ENCODE measurements at regions not wholly inside any gene's neighbourhood (a gene's known extent, or its start where the extent isn't known, plus 50 kb on each side); places are given as distances from the start of the nearest gene placed in this dataset.

DNA sequence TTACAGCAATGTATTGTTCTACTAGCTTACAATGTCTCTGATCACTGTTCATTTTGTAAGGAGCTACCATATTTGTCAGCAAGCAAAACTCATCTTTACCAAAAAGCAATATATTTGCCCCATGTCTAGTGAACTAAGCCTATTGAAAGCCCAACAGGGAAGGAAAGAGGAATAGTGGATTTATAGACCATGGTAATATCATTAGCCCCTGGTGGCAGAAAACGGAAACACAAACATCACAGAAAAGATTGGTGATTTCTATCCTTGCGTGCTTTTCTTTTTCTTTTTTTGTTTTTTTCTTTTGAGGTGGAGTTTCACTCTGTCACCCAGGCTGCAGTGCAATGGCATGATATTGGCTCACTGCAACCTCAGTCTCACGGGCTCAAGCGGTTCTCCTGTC lies 1562.4 kb upstream of the TMEM132C start:
- DNase-seq (ENCODE audit: low spot score) = no peak

DNA sequence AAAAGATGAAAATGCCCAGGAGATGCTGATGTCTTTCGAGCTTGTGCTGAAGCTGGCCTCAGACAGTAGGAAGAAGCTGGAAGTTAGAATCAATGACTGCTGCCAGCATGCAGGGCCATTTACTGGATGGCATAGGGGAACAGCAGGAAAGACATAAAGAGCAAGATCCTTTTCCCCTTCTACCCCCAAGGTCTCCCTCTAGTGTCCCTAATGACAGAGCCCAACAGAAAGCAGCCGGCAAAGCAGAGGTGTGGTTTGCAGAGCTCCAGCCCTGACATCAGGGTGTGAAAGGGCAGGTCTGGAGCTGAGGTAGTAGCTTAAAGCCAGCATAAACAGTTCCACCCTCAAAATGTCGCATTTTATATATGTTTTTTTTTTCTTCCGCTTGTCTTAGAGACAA lies 1560.7 kb upstream of the TMEM132C start:
- no peak for DNase-seq (ENCODE audit: low spot score)

DNA sequence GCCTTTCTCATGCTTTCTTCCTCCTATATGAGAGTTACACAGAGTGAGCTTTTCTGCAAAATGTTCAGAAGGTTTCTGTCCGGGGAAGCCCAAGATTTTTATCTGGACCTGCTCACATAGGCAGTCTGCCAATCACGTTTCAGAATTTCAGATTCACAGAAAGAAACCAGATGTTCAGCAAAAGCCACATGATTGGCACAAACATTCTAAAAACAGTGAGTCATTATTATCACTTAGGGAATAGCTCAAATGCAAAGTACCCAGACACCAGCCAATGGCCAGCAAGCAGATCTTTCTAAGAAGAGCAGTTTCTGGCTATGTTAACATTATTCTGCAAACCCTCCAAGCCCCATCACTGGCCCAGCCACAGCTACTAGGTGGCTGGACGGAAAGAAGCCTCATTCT lies 1558.5 kb upstream of the TMEM132C start:
- no peak for DNase-seq (ENCODE audit: low spot score)

DNA sequence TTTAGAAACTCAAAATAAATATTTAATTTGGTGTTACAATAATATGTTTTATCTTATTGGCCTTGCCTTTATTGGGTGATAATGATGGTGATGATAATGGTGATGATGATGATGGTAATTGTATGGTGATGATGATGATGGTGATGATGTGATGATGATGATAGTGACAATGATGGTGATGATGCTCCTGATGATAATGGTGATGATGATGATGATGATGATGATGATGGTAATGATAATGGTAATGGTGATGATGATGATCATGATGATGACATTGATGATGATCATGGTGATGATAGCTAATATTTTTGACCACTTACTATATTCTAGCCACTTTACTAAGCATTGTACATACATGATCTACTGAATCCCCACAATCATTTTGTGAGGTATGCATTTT lies 1548.6 kb upstream of the TMEM132C start:
- no peak for DNase-seq (ENCODE audit: low spot score)

DNA sequence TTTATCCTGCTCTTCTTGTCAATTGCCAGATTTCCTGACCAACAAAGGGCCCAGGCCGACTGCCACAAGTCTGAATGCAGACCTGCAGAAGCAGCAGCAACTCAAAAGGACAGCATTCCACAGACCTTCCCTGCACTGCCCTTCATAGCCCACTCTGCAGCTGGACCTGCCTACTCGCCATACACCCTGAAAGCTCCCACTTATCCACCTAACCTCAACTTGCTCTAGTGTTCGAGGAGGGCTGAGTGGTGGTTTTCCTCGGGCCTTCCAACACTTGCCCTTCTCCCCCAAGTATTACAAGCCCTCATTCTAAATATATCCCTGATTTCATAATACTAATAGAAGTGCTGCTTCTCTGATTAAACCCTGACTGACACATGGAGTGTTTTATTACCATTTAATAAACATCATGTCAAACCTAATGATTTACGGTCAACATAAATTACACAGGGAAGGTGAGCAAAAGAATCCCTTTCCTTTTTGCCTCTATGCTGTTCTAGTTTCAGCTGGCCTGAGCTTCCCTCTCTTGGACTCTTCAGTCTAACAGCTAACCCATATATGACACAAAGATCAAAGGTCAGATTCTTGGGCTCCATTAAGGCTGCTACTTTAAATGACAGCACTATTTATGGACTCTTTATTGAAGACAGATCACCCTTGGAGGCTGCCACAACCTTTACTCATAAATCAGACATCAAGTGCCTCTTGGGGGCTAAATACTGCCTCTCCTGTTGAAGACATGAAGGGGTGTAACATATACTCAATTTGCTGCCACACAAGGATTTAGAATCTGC lies 1546.9 kb upstream of the TMEM132C start:
- no peak for DNase-seq (ENCODE audit: low spot score)

DNA sequence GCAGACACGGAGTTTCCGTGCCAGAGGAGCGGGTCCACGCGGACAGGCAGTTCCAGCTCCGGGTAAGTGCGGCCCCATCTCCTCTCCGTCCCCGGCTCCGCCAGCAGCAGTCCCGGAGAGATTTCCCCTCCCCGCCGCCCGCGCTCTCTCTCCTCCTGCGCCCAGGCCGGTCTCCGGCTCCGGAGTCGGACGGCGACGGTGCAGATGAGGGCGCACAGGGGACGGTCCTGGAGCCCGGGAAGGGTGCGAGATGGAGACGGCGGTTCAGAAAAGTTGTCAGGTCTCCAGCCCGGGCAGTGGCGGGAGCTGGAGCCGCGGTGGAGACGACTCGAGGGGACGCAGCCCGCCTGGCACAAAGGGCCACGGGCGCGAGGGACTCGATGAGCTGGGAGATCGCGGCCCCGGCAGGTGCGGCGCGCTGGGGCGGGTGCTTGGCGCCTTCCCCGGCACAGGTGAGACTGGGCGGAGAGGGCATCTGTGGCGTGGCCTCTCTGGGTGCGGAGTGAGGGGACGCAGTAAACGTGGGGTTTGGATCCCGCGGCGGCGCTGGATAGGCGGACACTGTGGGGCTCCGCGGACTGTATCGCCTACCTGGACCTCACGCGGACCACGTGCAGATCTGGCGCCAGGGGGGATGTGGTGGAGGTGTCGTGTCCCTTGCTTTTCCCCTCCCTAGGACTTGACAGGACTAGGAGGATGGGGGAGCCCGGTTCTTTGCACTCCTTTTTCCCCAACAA lies 1540.3 kb upstream of the TMEM132C start:
- DNase-seq (ENCODE audit: low spot score) = no peak

DNA sequence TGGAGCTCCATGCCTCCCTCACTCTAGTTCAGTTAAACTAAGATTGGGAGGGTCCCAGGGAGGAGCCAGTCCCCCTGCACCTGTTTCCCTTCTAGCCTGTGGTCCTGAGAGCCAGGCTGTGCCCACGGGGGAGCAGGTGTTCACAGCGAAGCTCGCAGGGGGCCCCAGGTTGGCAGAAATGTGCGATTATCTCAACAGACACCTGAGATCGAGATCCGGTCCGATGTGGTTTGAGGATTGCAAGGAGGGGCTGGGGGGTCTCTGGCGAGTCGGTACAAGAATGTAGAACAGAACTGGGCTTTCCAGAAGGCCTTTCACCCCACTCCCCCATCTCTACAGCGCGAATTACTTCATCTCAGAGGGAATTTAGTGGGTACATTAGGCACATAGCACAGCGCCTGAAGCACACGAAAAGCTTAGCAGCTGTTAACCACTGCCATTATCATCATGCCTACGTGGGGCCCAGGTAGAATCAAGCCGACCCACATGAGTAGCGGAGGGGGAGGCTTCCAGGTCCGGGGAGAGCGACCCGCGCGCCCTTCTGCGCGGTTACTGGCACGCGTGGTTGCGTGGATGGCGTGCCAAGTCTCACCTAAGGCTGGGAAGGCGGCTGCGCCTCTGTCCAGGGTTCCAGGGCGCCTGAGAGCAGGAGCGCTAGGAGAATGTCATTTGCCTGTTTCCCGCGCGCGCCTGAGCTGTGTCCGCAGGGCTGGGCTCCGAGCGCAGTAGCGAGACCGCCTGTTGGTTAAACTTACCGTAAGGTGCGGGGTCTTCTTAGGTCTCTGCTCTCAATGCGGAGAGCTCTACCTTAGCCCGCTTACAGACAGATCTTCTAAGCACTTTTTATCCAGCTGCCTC lies 1539.5 kb upstream of the TMEM132C start:
- no peak for DNase-seq (ENCODE audit: low spot score)

DNA sequence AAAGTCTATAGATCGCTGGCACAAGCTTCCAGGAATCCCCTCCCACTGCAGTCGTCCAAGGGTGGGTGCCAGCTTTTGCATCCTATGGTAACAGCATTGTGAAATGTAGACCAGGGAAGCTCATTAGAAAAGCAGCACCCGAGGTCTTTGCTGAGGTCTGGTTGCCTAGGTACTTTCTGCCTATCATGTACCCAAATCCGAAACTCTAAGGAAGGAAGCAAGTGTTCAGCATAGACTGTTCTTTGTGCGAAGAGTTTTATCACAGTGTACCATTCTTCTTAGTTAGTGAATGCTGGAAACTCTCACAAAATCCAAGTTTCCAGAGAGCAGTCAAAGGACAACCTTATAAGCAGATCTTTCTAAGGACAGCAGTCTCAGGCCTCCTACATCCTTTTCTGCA lies 1532.7 kb upstream of the TMEM132C start:
- DNase-seq (ENCODE audit: low spot score) = no peak

DNA sequence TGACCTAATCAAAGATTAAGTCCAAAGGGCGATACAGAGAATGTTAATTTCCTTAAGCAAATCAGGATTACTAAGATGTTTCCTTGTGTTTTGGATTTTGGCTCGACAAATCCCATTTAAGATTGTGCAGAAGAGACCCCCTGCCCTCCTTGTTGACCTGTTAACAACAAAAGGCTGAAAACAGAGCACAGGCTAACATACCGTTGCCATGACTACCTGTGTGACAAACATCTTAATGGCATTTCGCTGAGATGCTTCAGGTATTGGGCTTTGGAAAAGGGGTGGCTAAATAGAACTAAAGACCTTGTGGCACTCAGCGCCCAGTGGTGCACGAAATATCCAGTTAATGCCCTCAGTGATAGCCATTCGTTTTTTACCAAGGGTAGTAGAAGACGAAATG lies 1532.3 kb upstream of the TMEM132C start:
- no peak for DNase-seq (ENCODE audit: low spot score)

DNA sequence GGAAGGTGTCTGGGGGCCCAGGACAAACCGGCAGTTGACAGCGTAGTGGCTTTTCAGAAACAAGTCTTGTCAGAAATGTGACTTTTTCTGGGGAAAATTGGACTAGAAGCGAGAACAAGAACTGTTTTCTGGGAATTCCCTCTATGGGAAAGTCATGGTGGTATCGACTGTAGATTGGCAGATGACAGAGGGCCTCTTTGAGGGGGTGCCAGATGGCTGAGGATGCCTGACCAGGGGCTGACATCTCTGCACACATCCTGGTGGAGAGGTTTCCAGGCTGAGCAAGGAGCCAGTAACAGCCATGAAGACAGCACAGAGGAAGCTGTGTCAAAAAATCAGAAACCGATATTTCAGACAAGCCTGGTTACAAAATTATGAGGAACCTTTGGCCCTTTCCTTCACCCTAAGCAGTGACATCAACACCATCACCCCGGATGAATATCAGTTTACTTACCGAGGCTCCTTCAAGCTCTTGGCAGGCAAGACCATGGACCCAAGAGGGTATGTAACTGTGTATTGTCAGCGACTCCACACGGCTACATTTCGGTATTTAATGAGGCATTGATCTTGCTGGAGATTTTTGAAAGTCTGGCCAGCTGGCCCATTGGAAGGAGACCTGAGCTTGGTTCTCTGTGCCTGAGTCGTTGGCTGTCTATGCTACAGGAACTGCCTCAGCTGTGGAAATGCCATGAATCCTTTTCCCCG lies 1525.3 kb upstream of the TMEM132C start:
- no peak for DNase-seq (ENCODE audit: low spot score)

DNA sequence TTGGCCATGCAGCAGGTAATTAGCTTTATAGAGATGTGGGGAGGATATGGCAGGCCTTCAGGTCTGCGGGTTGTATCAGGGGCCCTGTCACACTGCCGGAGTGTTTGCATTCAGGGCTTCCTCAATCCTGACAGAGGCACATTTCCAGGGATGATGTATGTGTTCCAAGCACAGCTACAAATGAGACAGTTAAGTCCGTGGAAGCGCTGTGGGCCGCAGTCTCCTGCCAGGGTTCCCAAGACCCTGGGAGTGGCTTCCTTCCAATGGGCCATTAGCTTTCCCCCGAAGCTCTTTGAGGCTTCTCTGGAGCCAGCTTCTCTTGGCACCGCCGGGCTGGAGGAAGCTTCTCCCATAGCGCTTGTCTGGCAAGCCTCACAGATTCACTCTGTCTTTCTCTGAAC lies 1524.7 kb upstream of the TMEM132C start:
- no peak for DNase-seq (ENCODE audit: low spot score)

DNA sequence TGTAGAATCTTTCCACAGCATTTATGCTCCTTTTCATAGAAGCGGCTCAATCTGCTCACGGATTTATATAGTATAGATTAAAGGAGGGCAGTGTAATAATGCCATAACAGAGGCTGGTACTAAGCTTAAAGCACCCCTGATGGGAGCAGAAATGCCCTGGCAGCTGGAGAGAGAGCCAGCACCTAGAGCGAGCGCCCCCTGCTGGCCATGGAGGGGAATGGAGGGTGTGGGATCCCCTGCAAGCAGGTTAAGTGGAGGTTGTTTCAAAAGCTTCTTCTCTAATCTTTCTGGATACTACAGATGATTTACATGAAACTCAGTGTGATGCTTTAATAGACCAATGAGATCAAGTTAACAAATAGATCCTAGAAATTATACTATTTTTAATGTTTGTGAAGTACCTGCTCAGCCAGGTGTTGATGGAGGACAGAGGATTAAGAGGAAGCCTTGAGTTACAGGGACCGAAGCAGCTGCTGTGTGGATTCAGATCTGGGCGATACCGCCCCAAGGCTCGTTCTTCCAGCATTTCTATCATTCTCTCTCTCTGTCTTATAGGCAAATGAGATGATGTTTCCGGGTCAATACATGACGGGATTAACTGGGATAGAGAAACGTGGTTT lies 1519.3 kb upstream of the TMEM132C start:
- peak; percentile 57 for DNase-seq (ENCODE audit: low spot score)

DNA sequence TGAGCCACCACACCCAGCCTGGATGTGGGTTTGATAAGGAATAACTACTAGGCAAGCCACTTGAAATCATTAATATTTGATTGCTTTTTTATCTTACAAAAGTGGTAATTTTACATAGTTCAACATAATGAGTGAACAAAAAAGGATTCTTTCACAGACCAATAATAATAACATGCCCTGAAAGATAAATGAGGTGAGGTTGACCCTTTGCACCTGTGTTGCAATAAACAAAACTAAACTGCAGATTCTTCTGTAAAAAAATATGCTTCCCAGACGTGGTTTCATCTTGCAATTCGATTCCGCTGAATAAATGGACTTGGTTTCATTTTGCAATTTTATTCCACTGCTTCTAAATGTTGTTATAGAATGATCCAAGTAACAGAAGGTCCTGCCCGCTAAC lies 1514.9 kb upstream of the TMEM132C start:
- DNase-seq (ENCODE audit: low spot score) = no peak

DNA sequence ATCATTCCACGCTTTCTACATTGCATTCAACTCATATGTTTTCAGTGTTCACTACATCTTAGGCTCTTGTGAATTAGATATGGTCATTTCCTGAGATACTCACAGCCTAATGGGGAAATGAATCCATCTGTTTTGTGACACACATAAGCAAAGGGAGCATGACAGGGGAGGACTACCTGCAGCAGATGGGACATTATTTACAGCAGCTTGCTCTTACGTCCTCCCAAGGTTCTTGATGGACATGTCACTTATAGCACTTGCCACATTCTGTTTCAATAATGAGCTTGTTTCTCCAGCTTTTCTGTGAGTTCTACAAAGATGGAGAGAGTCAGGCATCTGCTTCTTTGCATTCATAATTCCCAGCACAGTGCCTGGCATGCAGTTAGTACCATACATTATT lies 1509.6 kb upstream of the TMEM132C start:
- DNase-seq (ENCODE audit: low spot score) = no peak

DNA sequence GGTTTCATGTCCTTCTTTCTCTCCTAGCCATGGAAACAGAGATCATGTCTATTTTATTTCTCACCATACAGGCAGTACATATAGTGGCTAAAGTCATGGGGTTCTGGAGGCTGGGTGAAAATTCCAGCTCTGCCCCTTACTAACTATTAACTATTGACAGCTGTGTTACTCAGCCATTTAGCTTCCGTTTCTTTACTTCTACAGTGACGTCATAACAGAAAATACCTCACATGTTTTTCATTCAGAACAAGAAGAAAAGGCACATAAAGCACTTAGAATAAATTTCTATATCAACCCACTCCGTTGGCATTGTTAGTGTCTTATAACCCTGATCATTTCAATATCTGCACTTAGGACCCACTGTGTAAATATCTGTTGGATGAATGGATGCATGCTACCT lies 1506.9 kb upstream of the TMEM132C start:
- no peak for DNase-seq (ENCODE audit: low spot score)

DNA sequence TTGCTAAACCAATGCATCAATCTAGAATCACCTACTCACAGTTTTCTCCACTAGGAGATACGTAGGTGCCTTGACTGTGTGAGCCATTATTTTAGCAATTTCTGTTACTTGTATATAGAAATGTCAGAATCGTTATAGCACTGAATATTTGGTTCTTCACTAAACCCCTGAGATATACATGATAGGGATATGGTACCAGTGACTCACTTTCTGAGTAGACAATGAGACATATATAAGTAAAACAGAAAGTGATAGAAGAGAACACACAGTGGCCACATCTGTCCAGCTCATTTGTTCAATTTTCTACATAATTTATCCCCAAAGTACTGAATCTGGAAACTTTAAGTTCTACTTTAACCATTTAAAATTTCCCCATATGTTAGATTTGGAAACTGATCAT lies 1505.5 kb upstream of the TMEM132C start:
- no peak for DNase-seq (ENCODE audit: low spot score)

DNA sequence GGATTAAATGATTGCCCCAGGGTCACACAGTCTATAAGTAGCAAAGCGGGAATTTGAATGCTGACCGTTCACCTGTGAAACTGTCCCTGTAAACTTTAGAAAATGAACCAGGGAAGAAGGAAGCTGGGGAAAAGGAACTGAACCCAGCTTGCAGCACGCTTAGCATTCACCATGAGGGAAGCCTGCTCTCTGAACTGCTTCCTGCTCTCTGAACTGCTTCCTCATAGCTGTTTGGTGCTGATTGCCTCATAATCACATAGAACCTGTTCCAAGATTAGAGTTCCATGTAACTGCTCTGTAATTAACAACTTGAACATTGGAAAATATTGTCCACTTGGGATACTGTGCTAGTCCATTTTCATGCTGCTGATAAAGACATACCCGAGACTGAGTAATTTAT lies 1504.8 kb upstream of the TMEM132C start:
- DNase-seq (ENCODE audit: low spot score) = no peak

DNA sequence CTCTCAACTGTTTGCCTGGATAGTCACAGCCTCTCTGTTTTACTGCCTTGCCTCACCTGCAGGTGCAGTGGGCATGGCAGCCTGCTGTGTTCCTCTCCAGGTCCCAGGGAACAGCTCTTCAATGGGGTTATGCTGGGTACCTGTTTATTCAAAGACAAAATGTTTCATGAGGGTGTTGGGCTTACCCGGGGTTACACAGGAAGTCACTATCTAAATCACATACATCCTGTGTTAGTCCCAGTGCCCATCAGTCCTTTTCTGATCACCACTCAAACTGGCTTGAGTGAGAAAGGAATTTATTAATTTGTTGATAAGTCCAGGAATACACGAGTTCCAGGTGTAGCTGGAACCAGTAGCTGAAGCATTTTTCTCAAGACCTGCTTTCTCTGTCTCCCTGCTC lies 1503.6 kb upstream of the TMEM132C start:
- DNase-seq (ENCODE audit: low spot score) = no peak

DNA sequence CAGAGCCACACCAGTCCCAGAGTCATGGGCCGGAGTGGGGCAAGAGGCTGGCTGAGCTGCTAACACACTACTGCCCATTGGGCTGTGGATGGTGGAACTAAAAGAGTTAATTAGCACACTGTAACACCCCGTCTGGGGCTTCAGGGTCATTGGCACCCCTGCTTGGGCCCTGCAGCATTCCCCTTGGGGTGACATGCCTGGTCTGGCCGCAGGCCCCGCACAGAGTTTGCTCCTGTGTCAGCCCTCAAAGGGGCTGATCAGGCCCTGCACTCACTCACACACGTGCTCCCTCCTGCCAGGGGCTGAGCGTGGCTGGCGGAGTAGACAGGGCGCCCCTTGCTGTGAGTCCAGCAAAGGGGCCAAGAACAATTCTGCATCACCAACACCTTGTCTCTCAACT lies 1499.6 kb upstream of the TMEM132C start:
- no peak for DNase-seq (ENCODE audit: low spot score)

DNA sequence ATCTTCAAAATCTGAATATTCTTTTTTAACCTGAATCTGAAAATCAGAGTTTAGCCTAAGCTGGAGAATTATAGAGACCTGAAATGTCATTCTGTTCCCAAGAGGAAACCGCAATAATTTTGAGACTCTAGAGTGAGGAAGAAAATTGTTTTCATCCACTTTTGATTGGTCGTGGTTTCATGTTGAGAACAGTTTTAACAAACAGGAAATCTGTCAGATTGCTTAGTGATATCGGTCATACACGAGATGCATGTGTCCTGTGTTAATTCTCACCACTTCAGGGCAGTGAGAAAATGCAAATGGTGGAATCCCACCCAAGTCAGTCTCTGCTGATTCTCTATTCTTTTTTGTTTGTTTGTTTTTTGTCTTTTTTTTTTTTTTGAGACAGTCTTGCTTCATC lies 1498.5 kb upstream of the TMEM132C start:
- no peak for DNase-seq (ENCODE audit: low spot score)

DNA sequence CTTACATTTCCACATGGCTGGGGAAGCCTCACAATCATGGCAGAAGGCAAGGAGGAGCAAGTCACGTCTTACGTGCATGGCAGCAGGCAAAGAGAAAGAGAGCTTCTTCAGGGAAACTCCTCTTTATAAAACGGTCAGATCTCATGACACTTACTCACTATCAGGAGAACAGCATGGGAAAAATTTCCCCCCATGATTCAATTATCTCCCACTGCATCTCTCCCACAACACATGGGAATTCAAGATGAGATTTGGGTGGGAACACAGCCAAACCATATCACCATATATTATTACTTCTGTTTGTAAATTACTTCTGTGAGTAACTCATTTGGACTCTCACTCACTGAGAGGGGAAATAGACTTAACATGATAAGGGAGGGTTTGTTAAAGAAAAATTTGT lies 1496.8 kb upstream of the TMEM132C start:
- DNase-seq (ENCODE audit: low spot score) = no peak

Measured in hematopoietic multipotent progenitor cell treated with erythropoietin and hydrocortisone succinate and interleukin-3 and kit ligand, for 17 days (in vitro differentiated cells).